Osteoblast (primary cell): ENCODE measurements at regions not wholly inside any gene's neighbourhood (a gene's known extent, or its start where the extent isn't known, plus 50 kb on each side); places are given as distances from the start of the nearest gene placed in this dataset.

Experiments
- DNase-seq: peaks from one replicate; pipeline ENCODE4 v3.0.0; 2011; ENCODE audit warnings: low spot score, mixed read lengths; ENCODE audit not compliant: insufficient read length; ENCODE audit errors: missing footprints
- H2AFZ ChIP-seq: 2 replicates; pipeline ENCODE4 v1.6.0; 2011; ENCODE audit warnings: mild to moderate bottlenecking, low read length
- H3K27ac ChIP-seq: 2 replicates; pipeline ENCODE4 v1.5.1; 2011; ENCODE audit warnings: mild to moderate bottlenecking, low read depth, low read length, moderate library complexity
- H3K27me3 ChIP-seq: 2 replicates; pipeline ENCODE4 v1.6.0; 2012; ENCODE audit warnings: mild to moderate bottlenecking, control low read depth, inconsistent platforms, low read length, moderate library complexity; ENCODE audit not compliant: insufficient read depth
- H3K36me3 ChIP-seq: 2 replicates; pipeline ENCODE4 v1.5.1; 2011; ENCODE audit warnings: mild to moderate bottlenecking, low read length, control low read depth, moderate library complexity; ENCODE audit not compliant: insufficient read depth
- H3K4me1 ChIP-seq: 2 replicates; pipeline ENCODE4 v1.5.1; 2011; ENCODE audit warnings: mild to moderate bottlenecking, low read length, control low read depth, moderate library complexity; ENCODE audit not compliant: insufficient read depth
- H3K4me2 ChIP-seq: 2 replicates; pipeline ENCODE4 v1.6.0; 2011; ENCODE audit warnings: mild to moderate bottlenecking, low read length; ENCODE audit not compliant: insufficient read depth
- H3K4me3 ChIP-seq: fragments of 200-600 bp; sonication (generic); 3 replicates; pipeline ENCODE4 v1.5.1; 2012; ENCODE audit warnings: mild to moderate bottlenecking, low read length, inconsistent platforms; ENCODE audit not compliant: insufficient read depth
- H3K79me2 ChIP-seq: 2 replicates; pipeline ENCODE4 v1.6.0; 2012; ENCODE audit warnings: mild to moderate bottlenecking, low read length, control low read depth, inconsistent platforms; ENCODE audit not compliant: insufficient read depth
- H3K9me3 ChIP-seq: 2 replicates; pipeline ENCODE4 v1.5.1; 2011; ENCODE audit warnings: low read depth, low read length, control low read depth
- H4K20me1 ChIP-seq: 2 replicates; pipeline ENCODE4 v1.6.0; 2012; ENCODE audit warnings: mild to moderate bottlenecking, low read length, control low read depth; ENCODE audit not compliant: insufficient read depth
- CTCF ChIP-seq: IDR thresholded peaks from 2 replicates; pipeline ENCODE4 v1.5.1; 2011; ENCODE audit warnings: mild to moderate bottlenecking, low read depth, low read length, moderate library complexity; ENCODE audit errors: extremely low read depth

- no peaks in the 10 kb centered on the region for H3K36me3 ChIP-seq
- peaks cover 17% of the 10 kb centered on the region for H3K4me1 ChIP-seq
- no peaks in the 10 kb centered on the region for H3K27me3 ChIP-seq
- no peak for TF ChIP-seq CTCF
- H3K27ac ChIP-seq = peak overlapping the region; percentile 14
- no peaks in the 10 kb centered on the region for H4K20me1 ChIP-seq
- H2AFZ ChIP-seq = peak overlapping the region; percentile 47
- H3K4me3 ChIP-seq = no peak overlapping the region
- H3K4me2 ChIP-seq = peak overlapping the region; percentile 11
- no peaks in the 10 kb centered on the region for H3K9me3 ChIP-seq
- DNase-seq = no peak
- no peaks in the 10 kb centered on the region for H3K79me2 ChIP-seq
These were observed 174.0 kb upstream of the TP63 start for GRCh38 chr3:189457201-189457607.

GRCh38 chr3:189457631-189458412 is 173.4 kb upstream of the TP63 start:
- Histone ChIP-seq H3K4me3 (no peak overlapping the region), H3K27me3 (no peaks in the 10 kb centered on the region), H3K36me3 (no peaks in the 10 kb centered on the region), H3K27ac (peak overlapping the region; percentile 14), H3K4me2 (no peak overlapping the region), H4K20me1 (no peaks in the 10 kb centered on the region), H2AFZ (peak overlapping the region; percentile 47), H3K4me1 (peaks cover 17% of the 10 kb centered on the region), H3K9me3 (no peaks in the 10 kb centered on the region), H3K79me2 (no peaks in the 10 kb centered on the region)
- TF ChIP-seq CTCF = no peak
- DNase-seq = no peak

- H3K27me3 ChIP-seq = no peaks in the 10 kb centered on the region
- peaks cover 17% of the 10 kb centered on the region for H3K4me1 ChIP-seq
- TF ChIP-seq CTCF = no peak
- H3K36me3 ChIP-seq = no peaks in the 10 kb centered on the region
- H3K4me3 ChIP-seq = no peak overlapping the region
- H3K79me2 ChIP-seq = no peaks in the 10 kb centered on the region
- H4K20me1 ChIP-seq = no peaks in the 10 kb centered on the region
- no peak overlapping the region for H3K27ac ChIP-seq
- H3K9me3 ChIP-seq = no peaks in the 10 kb centered on the region
- DNase-seq = no peak
- no peak overlapping the region for H3K4me2 ChIP-seq
- H2AFZ ChIP-seq = no peak overlapping the region
These were observed 172.7 kb upstream of the TP63 start for GRCh38 chr3:189458528-189458927.

GRCh38 chr3:189459231-189459630 is 172.0 kb upstream of the TP63 start:
- Histone ChIP-seq H3K4me1 (peaks cover 17% of the 10 kb centered on the region), H4K20me1 (no peaks in the 10 kb centered on the region), H3K36me3 (no peaks in the 10 kb centered on the region), H3K4me3 (no peak overlapping the region), H3K9me3 (no peaks in the 10 kb centered on the region), H3K79me2 (no peaks in the 10 kb centered on the region), H2AFZ (no peak overlapping the region), H3K27ac (no peak overlapping the region), H3K27me3 (no peaks in the 10 kb centered on the region), H3K4me2 (no peak overlapping the region)
- no peak for TF ChIP-seq CTCF
- no peak for DNase-seq
